Thyroid gland (tissue), 4 donors: ENCODE measurements at regions not wholly inside any gene's neighbourhood (a gene's known extent, or its start where the extent isn't known, plus 50 kb on each side); places are given as distances from the start of the nearest gene placed in this dataset.

Experiments used
- DNase-seq, 2 donors: peaks; one replicate each; pipeline ENCODE4 v3.0.0-alpha.2; 2019
- H3K27ac ChIP-seq, 3 donors: fragments of 200-600 bp; sonication (generic); 1 replicate in 2 of 3; 2 replicates in 1 of 3; pipeline ENCODE4 v1.5.1; 2016 to 2019; ENCODE audit warnings: mild to moderate bottlenecking in 1 of 3, moderate library complexity in 1 of 3
- H3K27me3 ChIP-seq: fragments of 200-600 bp; sonication (generic); one replicate; pipeline ENCODE4 v1.5.1; 2019
- H3K36me3 ChIP-seq, 2 donors: fragments of 200-600 bp; sonication (generic); one replicate each; pipeline ENCODE4 v1.5.1; 2016 to 2019
- H3K4me1 ChIP-seq, 2 donors: fragments of 200-600 bp; sonication (generic); one replicate each; pipeline ENCODE4 v1.5.1; 2017 to 2019
- H3K4me3 ChIP-seq, 3 donors: fragments of 200-600 bp; sonication (generic); replicated peaks in 1 of 3; 1 replicate in 2 of 3; 2 replicates in 1 of 3; pipeline ENCODE4 v1.5.1; 2016; ENCODE audit warnings: mild to moderate bottlenecking in 1 of 3
- H3K9me3 ChIP-seq: fragments of 200-600 bp; sonication (generic); one replicate; pipeline ENCODE4 v1.5.1; 2017
- POLR2A ChIP-seq, 2 donors: fragments of 450-650 bp; IDR thresholded peaks; one replicate each; pipeline ENCODE4 v1.6.1; 2017; ENCODE audit warnings: antibody characterized with exemption in 2 of 2, mild to moderate bottlenecking in 2 of 2, moderate library complexity in 1 of 2
- WGBS, 2 donors: methylation state at CpG; one replicate each; pipeline ENCODE4 v1.1.5; 2017; 5-methylcytosine and 5-hydroxymethylcytosine counted together
- intact Hi-C: fragments of 100-400 bp; cut with DNase I; formaldehyde crosslinking; loops from one replicate; pipeline ENCODE4 v1.15.1; 2023
- TF ChIP-seq, protein P1 (sequence below), 6 experiments: fragments of 200-600 bp in 3 of 6; fragments of 450-650 bp in 3 of 6; sonication (generic) in 3 of 6; IDR thresholded peaks; one replicate each; pipeline ENCODE4 v1.5.1; 2016 to 2019; ENCODE audit warnings: antibody characterized with exemption in 6 of 6, mild to moderate bottlenecking in 2 of 6, inconsistent platforms in 1 of 6, moderate library complexity in 1 of 6

- no peak for DNase-seq
- no peaks in the 10 kb centered on the region for H3K27me3 ChIP-seq
- no peaks in the 10 kb centered on the region for H3K9me3 ChIP-seq
- no peak overlapping the region for H3K4me3 ChIP-seq
- no peak overlapping the region for H3K27ac ChIP-seq
- TF ChIP-seq POLR2A (IDR thresholded peaks at IDR 0.05) = no peak
- TF ChIP-seq, protein P1, sequence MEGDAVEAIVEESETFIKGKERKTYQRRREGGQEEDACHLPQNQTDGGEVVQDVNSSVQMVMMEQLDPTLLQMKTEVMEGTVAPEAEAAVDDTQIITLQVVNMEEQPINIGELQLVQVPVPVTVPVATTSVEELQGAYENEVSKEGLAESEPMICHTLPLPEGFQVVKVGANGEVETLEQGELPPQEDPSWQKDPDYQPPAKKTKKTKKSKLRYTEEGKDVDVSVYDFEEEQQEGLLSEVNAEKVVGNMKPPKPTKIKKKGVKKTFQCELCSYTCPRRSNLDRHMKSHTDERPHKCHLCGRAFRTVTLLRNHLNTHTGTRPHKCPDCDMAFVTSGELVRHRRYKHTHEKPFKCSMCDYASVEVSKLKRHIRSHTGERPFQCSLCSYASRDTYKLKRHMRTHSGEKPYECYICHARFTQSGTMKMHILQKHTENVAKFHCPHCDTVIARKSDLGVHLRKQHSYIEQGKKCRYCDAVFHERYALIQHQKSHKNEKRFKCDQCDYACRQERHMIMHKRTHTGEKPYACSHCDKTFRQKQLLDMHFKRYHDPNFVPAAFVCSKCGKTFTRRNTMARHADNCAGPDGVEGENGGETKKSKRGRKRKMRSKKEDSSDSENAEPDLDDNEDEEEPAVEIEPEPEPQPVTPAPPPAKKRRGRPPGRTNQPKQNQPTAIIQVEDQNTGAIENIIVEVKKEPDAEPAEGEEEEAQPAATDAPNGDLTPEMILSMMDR (IDR thresholded peaks at IDR 0.05) = no peak
- no peaks in the 10 kb centered on the region for H3K4me1 ChIP-seq
- no peaks in the 10 kb centered on the region for H3K36me3 ChIP-seq
- intact Hi-C loops = no loop called here
- WGBS, 2 donors = 96 to 100% methylated on average over 5 of the region's 5 CpGs
Observed at GRCh38 chr3:72565593-72565992, 282.7 kb downstream of the SHQ1 start.

DNA sequence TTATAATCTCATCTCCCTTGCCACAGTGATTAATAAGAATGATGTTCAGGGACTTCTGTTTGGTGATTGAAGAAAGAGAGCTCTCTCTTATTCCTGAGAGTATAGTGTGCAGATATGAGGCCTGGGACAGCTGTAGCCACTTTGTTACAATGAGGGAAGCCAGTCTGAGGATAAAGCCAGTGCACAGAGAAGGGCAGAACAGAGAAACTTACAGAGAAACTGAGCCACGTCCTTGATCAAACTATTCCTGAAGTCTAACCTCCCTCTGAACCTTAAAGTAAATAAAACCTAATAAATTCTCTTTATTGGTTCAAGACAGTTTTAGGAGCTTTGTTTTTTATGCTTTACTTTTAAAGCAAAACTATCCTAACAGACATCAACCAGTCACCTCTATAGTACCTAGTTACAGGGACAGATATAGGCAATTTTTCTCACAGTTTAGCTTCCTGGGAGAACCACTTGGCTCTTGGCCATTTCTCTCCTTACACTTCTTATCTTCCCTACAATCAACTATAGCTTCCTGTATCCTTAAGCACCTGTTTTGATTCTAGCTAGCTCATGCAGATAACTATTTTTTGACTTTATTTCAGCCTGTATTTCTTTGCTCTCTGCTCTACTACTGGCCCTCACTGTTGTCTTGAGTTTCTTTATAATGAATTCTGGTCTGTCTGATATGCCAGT is 284.4 kb downstream of the SHQ1 start:
- no peak overlapping the region for H3K27ac ChIP-seq
- no peaks in the 10 kb centered on the region for H3K9me3 ChIP-seq
- no peaks in the 10 kb centered on the region for H3K27me3 ChIP-seq
- H3K4me3 ChIP-seq = no peak overlapping the region
- DNase-seq = no peak
- no peaks in the 10 kb centered on the region for H3K4me1 ChIP-seq
- WGBS, 2 donors = 91 to 98% methylated on average over 1 of the region's 1 CpG
- intact Hi-C loops = no loop called here
- H3K36me3 ChIP-seq = no peaks in the 10 kb centered on the region
- TF ChIP-seq, protein P1 (IDR thresholded peaks at IDR 0.05) = no peak
- TF ChIP-seq POLR2A (IDR thresholded peaks at IDR 0.05) = no peak

- WGBS, 2 donors = 89% methylated on average over 8 of the region's 8 CpGs
Observed at GRCh38 chr3:72560846-72561675, 287.2 kb downstream of the SHQ1 start.

DNA sequence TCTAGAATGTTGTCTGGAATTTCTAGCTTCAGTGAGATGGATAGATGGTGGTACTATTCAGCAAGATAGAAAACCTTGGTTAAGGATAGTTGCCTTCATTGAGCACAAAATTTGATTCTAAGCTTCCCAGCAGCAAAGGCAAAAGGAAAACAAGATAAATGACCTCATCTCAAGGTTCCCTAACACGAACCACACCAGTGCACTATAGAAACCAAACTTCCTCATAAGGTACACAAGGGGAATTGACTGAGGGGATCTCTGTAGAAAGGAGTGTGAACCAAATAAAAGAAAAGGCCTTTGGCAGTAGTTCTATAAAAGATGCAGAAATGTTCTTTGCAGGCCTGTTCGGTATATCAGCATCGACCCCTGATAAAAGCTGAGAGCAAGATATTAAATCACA is 288.9 kb downstream of the SHQ1 start:
- 86 to 88% methylated on average over 3 of the region's 3 CpGs for WGBS, 2 donors

More at GRCh38 chr3:72560846-72561675, 287.2 kb downstream of the SHQ1 start:
- Histone ChIP-seq H3K27me3 (no peaks in the 10 kb centered on the region), H3K27ac (no peak overlapping the region), H3K4me3 (no peak overlapping the region), H3K9me3 (no peaks in the 10 kb centered on the region), H3K36me3 (no peaks in the 10 kb centered on the region), H3K4me1 (no peaks in the 10 kb centered on the region)
- TF ChIP-seq, protein P1 (IDR thresholded peaks at IDR 0.05) = no peak
- no peak for TF ChIP-seq POLR2A (IDR thresholded peaks at IDR 0.05)
- intact Hi-C loops = no loop called here
- no peak for DNase-seq

More for the DNA sequence above, 288.9 kb downstream of the SHQ1 start:
- no peak for TF ChIP-seq POLR2A (IDR thresholded peaks at IDR 0.05)
- TF ChIP-seq, protein P1 (IDR thresholded peaks at IDR 0.05) = no peak
- Histone ChIP-seq H3K27me3 (no peaks in the 10 kb centered on the region), H3K27ac (no peak overlapping the region), H3K4me1 (no peaks in the 10 kb centered on the region), H3K36me3 (no peaks in the 10 kb centered on the region), H3K4me3 (no peak overlapping the region), H3K9me3 (no peaks in the 10 kb centered on the region)
- DNase-seq = no peak
- intact Hi-C loops = no loop called here
